ENCODE measurements at regions not wholly inside any gene's neighbourhood (a gene's known extent, or its start where the extent isn't known, plus 50 kb on each side); places are given as distances from the start of the nearest gene placed in this dataset.

DNA sequence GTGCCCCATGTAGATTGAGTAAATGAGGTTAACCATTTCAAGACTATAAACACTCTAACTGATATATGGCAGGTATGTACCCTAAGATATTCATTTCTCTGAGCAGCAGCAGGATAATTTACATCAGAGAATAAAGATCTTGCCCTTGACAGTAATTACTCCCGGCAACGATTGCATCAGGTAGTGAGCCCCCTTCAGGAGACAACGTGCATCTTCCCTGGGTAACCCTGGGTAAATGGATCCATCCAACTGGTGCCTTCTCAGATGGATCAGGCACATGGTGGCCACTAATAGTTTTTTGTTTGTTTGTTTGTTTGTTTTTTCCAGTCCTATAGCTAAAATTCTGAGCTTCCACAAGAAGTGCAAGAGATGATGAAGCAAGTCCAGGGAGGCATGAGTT is 469.4 kb upstream of the SLC35B3 start:
- TF ChIP-seq, protein P1, sequence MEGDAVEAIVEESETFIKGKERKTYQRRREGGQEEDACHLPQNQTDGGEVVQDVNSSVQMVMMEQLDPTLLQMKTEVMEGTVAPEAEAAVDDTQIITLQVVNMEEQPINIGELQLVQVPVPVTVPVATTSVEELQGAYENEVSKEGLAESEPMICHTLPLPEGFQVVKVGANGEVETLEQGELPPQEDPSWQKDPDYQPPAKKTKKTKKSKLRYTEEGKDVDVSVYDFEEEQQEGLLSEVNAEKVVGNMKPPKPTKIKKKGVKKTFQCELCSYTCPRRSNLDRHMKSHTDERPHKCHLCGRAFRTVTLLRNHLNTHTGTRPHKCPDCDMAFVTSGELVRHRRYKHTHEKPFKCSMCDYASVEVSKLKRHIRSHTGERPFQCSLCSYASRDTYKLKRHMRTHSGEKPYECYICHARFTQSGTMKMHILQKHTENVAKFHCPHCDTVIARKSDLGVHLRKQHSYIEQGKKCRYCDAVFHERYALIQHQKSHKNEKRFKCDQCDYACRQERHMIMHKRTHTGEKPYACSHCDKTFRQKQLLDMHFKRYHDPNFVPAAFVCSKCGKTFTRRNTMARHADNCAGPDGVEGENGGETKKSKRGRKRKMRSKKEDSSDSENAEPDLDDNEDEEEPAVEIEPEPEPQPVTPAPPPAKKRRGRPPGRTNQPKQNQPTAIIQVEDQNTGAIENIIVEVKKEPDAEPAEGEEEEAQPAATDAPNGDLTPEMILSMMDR (IDR thresholded peaks at IDR 0.05 in 8 of 11, conservative IDR thresholded peaks at IDR 0.05 in 3 of 11), result no peak
- TF ChIP-seq POLR2A (IDR thresholded peaks at IDR 0.05) (no peak), POLR2AphosphoS5 (IDR thresholded peaks at IDR 0.05) (no peak)

All from spleen (tissue), 7 donors.